ENCODE measurements at regions not wholly inside any gene's neighbourhood (a gene's known extent, or its start where the extent isn't known, plus 50 kb on each side); places are given as distances from the start of the nearest gene placed in this dataset.

GRCh38 chr21:43281661-43282357, 113.0 kb downstream of the CRYAA start:
- Histone ChIP-seq H3K27me3 (ENCODE audit: low read length) (no peaks in the 10 kb centered on the region), H3F3A (ENCODE audit: low read length, unreplicated experiment) (no peaks in the 10 kb centered on the region), H2AFZ (ENCODE audit: low read length) (no peak overlapping the region), H3K79me2 (ENCODE audit: low read length) (no peaks in the 10 kb centered on the region), H3K9ac (ENCODE audit: low read length) (no peak overlapping the region), H3K4me3 (ENCODE audit: low read length) (no peak overlapping the region), H3K9me3 (ENCODE audit: low read length) (no peaks in the 10 kb centered on the region), H3K9me2 (replicated peaks; ENCODE audit: low read length) (no peaks in the 10 kb centered on the region), H3K36me3 (ENCODE audit: low read depth, low read length) (no peaks in the 10 kb centered on the region), H4K20me1 (ENCODE audit: low read length) (no peaks in the 10 kb centered on the region), H3K4me1 (ENCODE audit: insufficient read depth, low read length) (peaks cover 8% of the 10 kb centered on the region), H3K4me2 (ENCODE audit: low read length) (no peak overlapping the region), H3K27ac (ENCODE audit: low read length) (no peak overlapping the region)
- no TSS peak for BruUV-seq (replicated peaks)
- ChIA-PET POLR2A (ENCODE audit: unreplicated experiment) (no interaction called here), CTCF (no interaction called here)
- no peak for ATAC-seq
- DNase-seq: no peak
- intact Hi-C loops (cut with micrococcal nuclease): no loop called here
- TF ChIP-seq EZH2 (IDR thresholded peaks at IDR 0.05; ENCODE audit: low read length, unreplicated experiment) (no peak), EZH2phosphoT487 (IDR thresholded peaks at IDR 0.05; ENCODE audit: borderline replicate concordance, low read length) (no peak), CTCF (conservative IDR thresholded peaks at IDR 0.05; ENCODE audit: low read depth, low read length) (no peak)

GRCh38 chr21:43280949-43281633, 112.3 kb downstream of the CRYAA start:
- Histone ChIP-seq H3K9me3 (ENCODE audit: low read length) (no peaks in the 10 kb centered on the region), H3K4me3 (ENCODE audit: low read length) (no peak overlapping the region), H3K27me3 (ENCODE audit: low read length) (no peaks in the 10 kb centered on the region), H3F3A (ENCODE audit: low read length, unreplicated experiment) (no peaks in the 10 kb centered on the region), H3K79me2 (ENCODE audit: low read length) (no peaks in the 10 kb centered on the region), H3K4me2 (ENCODE audit: low read length) (no peak overlapping the region), H3K9ac (ENCODE audit: low read length) (no peak overlapping the region), H4K20me1 (ENCODE audit: low read length) (no peaks in the 10 kb centered on the region), H3K36me3 (ENCODE audit: low read depth, low read length) (no peaks in the 10 kb centered on the region), H3K4me1 (ENCODE audit: insufficient read depth, low read length) (peaks cover 1% of the 10 kb centered on the region), H3K27ac (ENCODE audit: low read length) (no peak overlapping the region), H2AFZ (ENCODE audit: low read length) (no peak overlapping the region), H3K9me2 (replicated peaks; ENCODE audit: low read length) (no peaks in the 10 kb centered on the region)
- ChIA-PET CTCF (no interaction called here), POLR2A (ENCODE audit: unreplicated experiment) (no interaction called here)
- no TSS peak for BruUV-seq (replicated peaks)
- no peak for TF ChIP-seq EZH2 (IDR thresholded peaks at IDR 0.05; ENCODE audit: low read length, unreplicated experiment)
- no peak for TF ChIP-seq EZH2phosphoT487 (IDR thresholded peaks at IDR 0.05; ENCODE audit: borderline replicate concordance, low read length)
- no peak for TF ChIP-seq CTCF (conservative IDR thresholded peaks at IDR 0.05; ENCODE audit: low read depth, low read length)
- intact Hi-C loops (cut with micrococcal nuclease): no loop called here
- ATAC-seq: no peak
- no peak for DNase-seq

- TF ChIP-seq CTCF (conservative IDR thresholded peaks at IDR 0.05; ENCODE audit: low read depth, low read length) (no peak), EZH2phosphoT487 (IDR thresholded peaks at IDR 0.05; ENCODE audit: borderline replicate concordance, low read length) (no peak), EZH2 (IDR thresholded peaks at IDR 0.05; ENCODE audit: low read length, unreplicated experiment) (no peak)
- no peak for ATAC-seq
- CTCF ChIA-PET: no interaction called here
These were observed 110.7 kb downstream of the CRYAA start for GRCh38 chr21:43279578-43279894.

More at GRCh38 chr21:43279578-43279894, 110.7 kb downstream of the CRYAA start:
- H3K9me2 ChIP-seq (replicated peaks; ENCODE audit: low read length): no peaks in the 10 kb centered on the region
- intact Hi-C loops (cut with micrococcal nuclease): no loop called here
- no peaks in the 10 kb centered on the region for H4K20me1 ChIP-seq (ENCODE audit: low read length)
- no peaks in the 10 kb centered on the region for H3K79me2 ChIP-seq (ENCODE audit: low read length)
- H3K4me1 ChIP-seq (ENCODE audit: insufficient read depth, low read length): no peaks in the 10 kb centered on the region
- no peak overlapping the region for H3K27ac ChIP-seq (ENCODE audit: low read length)
- no peak overlapping the region for H3K4me2 ChIP-seq (ENCODE audit: low read length)
- no peaks in the 10 kb centered on the region for H3F3A ChIP-seq (ENCODE audit: low read length, unreplicated experiment)
- no peaks in the 10 kb centered on the region for H3K27me3 ChIP-seq (ENCODE audit: low read length)
- no peak overlapping the region for H3K9ac ChIP-seq (ENCODE audit: low read length)
- no peak for DNase-seq
- no peak overlapping the region for H3K4me3 ChIP-seq (ENCODE audit: low read length)
- no TSS peak for BruUV-seq (replicated peaks)
- H2AFZ ChIP-seq (ENCODE audit: low read length): no peak overlapping the region
- POLR2A ChIA-PET (ENCODE audit: unreplicated experiment): no interaction called here
- no peaks in the 10 kb centered on the region for H3K36me3 ChIP-seq (ENCODE audit: low read depth, low read length)
- no peaks in the 10 kb centered on the region for H3K9me3 ChIP-seq (ENCODE audit: low read length)
